H1 (cell line): ENCODE measurements at regions not wholly inside any gene's neighbourhood (a gene's known extent, or its start where the extent isn't known, plus 50 kb on each side); places are given as distances from the start of the nearest gene placed in this dataset.

Experiments
- CTCF ChIA-PET: fragments of 300-600 bp; sonication (Branson Sonifier 250); formaldehyde crosslinking; loops from one replicate; lab custom pipeline; 2021; ENCODE audit not compliant: partially characterized antibody; lab: Charles Lee
- POLR2A ChIA-PET: fragments of 300-600 bp; sonication (Branson Sonifier 250); formaldehyde crosslinking; loops from one replicate; lab custom pipeline; 2021; ENCODE audit warnings: inconsistent platforms; ENCODE audit not compliant: partially characterized antibody; lab: Charles Lee
- DNase-seq, 2 experiments: peaks; one replicate each; pipeline versions ENCODE4 v3.0.0 to v3.0.0-alpha.2; 2010 to 2022; ENCODE audit warnings: low spot score in 2 of 2, low read depth in 1 of 2, mixed read lengths in 1 of 2
- FAIRE-seq: peaks from 2 replicates; lab custom pipeline; 2011; peaks lifted over from hg19 to GRCh38; lab: Jason Lieb, UNC
- H2AFZ ChIP-seq: 2 replicates; pipeline ENCODE4 v1.8.1; 2012; ENCODE audit warnings: low read length, inconsistent platforms
- H2AK5ac ChIP-seq: 2 replicates; pipeline ENCODE4 v1.6.1; 2013; ENCODE audit warnings: low read depth, low read length
- H2BK120ac ChIP-seq: replicated peaks from 2 replicates; pipeline ENCODE3; 2013; ENCODE audit warnings: low read depth, low read length, inconsistent platforms
- H2BK12ac ChIP-seq: 2 replicates; pipeline ENCODE4 v1.6.1; 2013; ENCODE audit warnings: low read depth, low read length
- H2BK15ac ChIP-seq: 2 replicates; pipeline ENCODE4 v1.6.1; 2013; ENCODE audit warnings: low read length
- H2BK20ac ChIP-seq: 2 replicates; pipeline ENCODE4 v1.6.1; 2013; ENCODE audit warnings: low read length
- H2BK5ac ChIP-seq: 2 replicates; pipeline ENCODE4 v1.6.1; 2013; ENCODE audit warnings: low read depth, low read length
- H3K14ac ChIP-seq: 2 replicates; pipeline ENCODE4 v1.6.1; 2013; ENCODE audit warnings: inconsistent platforms; ENCODE audit not compliant: insufficient read length
- H3K18ac ChIP-seq: 2 replicates; pipeline ENCODE4 v1.6.1; 2013; ENCODE audit warnings: low read length; ENCODE audit errors: extremely low read depth
- H3K23ac ChIP-seq: 2 replicates; pipeline ENCODE4 v1.6.1; 2013; ENCODE audit warnings: inconsistent platforms; ENCODE audit not compliant: insufficient read length
- H3K23me2 ChIP-seq: 2 replicates; pipeline ENCODE4 v1.6.1; 2013; ENCODE audit warnings: low read depth, low read length
- H3K27ac ChIP-seq: 2 replicates; pipeline ENCODE4 v1.6.1; 2011; ENCODE audit warnings: low read depth, low read length, inconsistent platforms
- H3K27me3 ChIP-seq, 4 experiments: replicated peaks in 1 of 4; 1 replicate in 1 of 4; 2 replicates in 3 of 4; pipeline versions ENCODE4 v1.6.1 to v1.8.1; 2011 to 2013; ENCODE audit warnings: low read length in 3 of 4, mild to moderate bottlenecking in 3 of 4, inconsistent platforms in 2 of 4, mixed read lengths in 2 of 4, moderate library complexity in 1 of 4; ENCODE audit not compliant: control insufficient read depth in 3 of 4, insufficient read depth in 3 of 4; ENCODE audit errors: extremely low read depth in 1 of 4
- H3K36me3 ChIP-seq, 4 experiments: 2 replicates each; pipeline versions ENCODE4 v1.6.1 to v1.8.1; 2011 to 2013; ENCODE audit warnings: mild to moderate bottlenecking in 4 of 4, low read length in 3 of 4, moderate library complexity in 2 of 4, control low read depth in 1 of 4, inconsistent platforms in 1 of 4; ENCODE audit not compliant: insufficient read depth in 4 of 4, control insufficient read depth in 2 of 4
- H3K4ac ChIP-seq: replicated peaks from 2 replicates; pipeline ENCODE3; 2013; ENCODE audit warnings: low read length, low read depth, mixed read lengths, inconsistent platforms; ENCODE audit not compliant: insufficient read length
- H3K4me1 ChIP-seq, 4 experiments: replicated peaks in 1 of 4; 1 replicate in 1 of 4; 2 replicates in 3 of 4; pipeline versions ENCODE4 v1.6.1 to v1.8.1; 2011 to 2013; ENCODE audit warnings: low read length in 3 of 4, inconsistent platforms in 2 of 4, mixed read lengths in 1 of 4; ENCODE audit not compliant: insufficient read depth in 4 of 4, control insufficient read depth in 3 of 4
- H3K4me2 ChIP-seq, 2 experiments: 2 replicates each; pipeline versions ENCODE4 v1.6.1 to v1.8.1; 2011 to 2013; ENCODE audit warnings: low read depth in 2 of 2, low read length in 2 of 2, control low read depth in 1 of 2, inconsistent platforms in 1 of 2, mild to moderate bottlenecking in 1 of 2; ENCODE audit not compliant: insufficient read depth in 1 of 2
- H3K4me3 ChIP-seq, 4 experiments: fragments of 200-600, 300-600 bp in 1 of 4; sonication (generic), shearing (Covaris generic), sonication (Bioruptor Twin) in 1 of 4; 2 replicates each; pipeline versions ENCODE4 v1.5.1 to v1.8.1; 2011 to 2016; ENCODE audit warnings: low read length in 4 of 4, low read depth in 3 of 4, control low read depth in 2 of 4, inconsistent platforms in 2 of 4, mild to moderate bottlenecking in 2 of 4, mixed read lengths in 1 of 4, moderate library complexity in 1 of 4; ENCODE audit not compliant: insufficient read depth in 2 of 4; ENCODE audit errors: extremely low read depth in 1 of 4
- H3K56ac ChIP-seq: replicated peaks from 2 replicates; pipeline ENCODE3; 2013; ENCODE audit warnings: low read depth, mild to moderate bottlenecking, mixed read lengths, low read length, inconsistent platforms; ENCODE audit not compliant: insufficient read length
- H3K79me1 ChIP-seq: 2 replicates; pipeline ENCODE4 v1.6.1; 2013; ENCODE audit warnings: low read depth, low read length, control low read depth
- H3K79me2 ChIP-seq, 2 experiments: 2 replicates each; pipeline versions ENCODE4 v1.6.1 to v1.8.1; 2012 to 2013; ENCODE audit warnings: low read length in 2 of 2, mild to moderate bottlenecking in 2 of 2, inconsistent platforms in 1 of 2; ENCODE audit not compliant: insufficient read depth in 2 of 2, control insufficient read depth in 1 of 2
- H3K9ac ChIP-seq, 4 experiments: replicated peaks in 1 of 4; 1 replicate in 1 of 4; 2 replicates in 3 of 4; pipeline versions ENCODE4 v1.6.1 to v1.8.1; 2011 to 2013; ENCODE audit warnings: low read depth in 3 of 4, low read length in 3 of 4, control low read depth in 2 of 4, mild to moderate bottlenecking in 2 of 4, moderate library complexity in 2 of 4, inconsistent platforms in 1 of 4; ENCODE audit errors: extremely low read depth in 1 of 4
- H3K9me3 ChIP-seq, 2 experiments: 2 replicates each; pipeline versions ENCODE4 v1.6.1 to v1.8.1; 2012 to 2013; ENCODE audit warnings: mild to moderate bottlenecking in 2 of 2, moderate library complexity in 2 of 2, control low read depth in 1 of 2, inconsistent platforms in 1 of 2, low read depth in 1 of 2, low read length in 1 of 2, mixed read lengths in 1 of 2; ENCODE audit not compliant: insufficient read depth in 2 of 2
- H4K20me1 ChIP-seq, 2 experiments: replicated peaks in 1 of 2; 2 replicates each; pipeline versions ENCODE3 to v1.8.1; 2011 to 2013; ENCODE audit warnings: inconsistent platforms in 2 of 2, low read length in 2 of 2, mild to moderate bottlenecking in 1 of 2; ENCODE audit not compliant: insufficient read depth in 2 of 2, control insufficient read depth in 1 of 2
- H4K5ac ChIP-seq: 2 replicates; pipeline ENCODE4 v1.6.1; 2013; ENCODE audit warnings: low read length, low read depth, mixed read lengths, inconsistent platforms; ENCODE audit not compliant: insufficient read length
- H4K8ac ChIP-seq: 2 replicates; pipeline ENCODE4 v1.8.0; 2013; ENCODE audit warnings: mild to moderate bottlenecking, moderate library complexity, low read length, inconsistent platforms; ENCODE audit not compliant: insufficient read depth; ENCODE audit errors: extremely low read depth
- H4K91ac ChIP-seq: replicated peaks from 2 replicates; pipeline ENCODE3; 2013; ENCODE audit warnings: low read length, mixed read lengths, inconsistent platforms; ENCODE audit not compliant: insufficient read length
- BACH1 ChIP-seq: IDR thresholded peaks from 2 replicates; pipeline ENCODE4 v1.6.1; 2012; ENCODE audit warnings: low read length, improper control_type of control experiment
- BRCA1 ChIP-seq: IDR thresholded peaks from 2 replicates; pipeline ENCODE4 v1.6.1; 2012; ENCODE audit warnings: low read depth, low read length, improper control_type of control experiment
- FOSL1 ChIP-seq: IDR thresholded peaks from 2 replicates; pipeline ENCODE4 v1.6.1; 2011; ENCODE audit warnings: mild to moderate bottlenecking, low read depth, low read length, moderate library complexity; ENCODE audit not compliant: insufficient read depth
- GTF2F1 ChIP-seq: IDR thresholded peaks from 2 replicates; pipeline ENCODE4 v1.6.1; 2012; ENCODE audit warnings: low read depth, low read length, improper control_type of control experiment, borderline replicate concordance
- JUN ChIP-seq: IDR thresholded peaks from 2 replicates; pipeline ENCODE4 v1.6.1; 2011; ENCODE audit warnings: low read depth, mild to moderate bottlenecking, improper control_type of control experiment, low read length
- MAFK ChIP-seq: IDR thresholded peaks from 2 replicates; pipeline ENCODE4 v1.6.1; 2012; ENCODE audit warnings: low read depth, mild to moderate bottlenecking, improper control_type of control experiment, low read length
- POLR2A ChIP-seq, 2 experiments: IDR thresholded peaks; 1 replicate in 1 of 2; 2 replicates in 1 of 2; pipeline ENCODE4 v1.6.1; 2011; ENCODE audit warnings: low read depth in 2 of 2, low read length in 2 of 2, mild to moderate bottlenecking in 2 of 2; ENCODE audit errors: control extremely low read depth in 1 of 2
- SAP30 ChIP-seq: fragments of 300-600 bp; sonication (generic); IDR thresholded peaks from 2 replicates; pipeline ENCODE4 v1.7.1; 2012; ENCODE audit warnings: low read length, moderate library complexity, mild to moderate bottlenecking, inconsistent platforms; ENCODE audit not compliant: insufficient read depth, insufficient replicate concordance
- SP2 ChIP-seq: IDR thresholded peaks from 2 replicates; pipeline ENCODE4 v1.6.1; 2012; ENCODE audit warnings: mild to moderate bottlenecking, low read length, inconsistent platforms
- SRF ChIP-seq: IDR thresholded peaks from 2 replicates; pipeline ENCODE4 v1.6.1; 2011; ENCODE audit warnings: mild to moderate bottlenecking, low read depth, low read length, moderate library complexity
- TAF7 ChIP-seq: optimal IDR thresholded peaks from 2 replicates; pipeline ENCODE3; 2011; ENCODE audit warnings: low read depth, mild to moderate bottlenecking, inconsistent platforms, low read length, moderate library complexity, borderline replicate concordance
- YY1 ChIP-seq: IDR thresholded peaks from 2 replicates; pipeline ENCODE4 v1.6.1; 2011; ENCODE audit warnings: low read depth, mild to moderate bottlenecking, low read length
- WGBS, 2 experiments: shearing (Covaris generic) in 1 of 2; methylation state at CpG; one replicate each; pipeline versions ENCODE4 v1.1.6 to v1.1.7; 2013 to 2015; ENCODE audit warnings: low lambda C conversion rate in 2 of 2, mixed read lengths in 2 of 2, inconsistent platforms in 1 of 2, low coverage in 1 of 2, missing lambda C conversion rate in 1 of 2; ENCODE audit not compliant: insufficient replicate concordance in 2 of 2, insufficient coverage in 1 of 2, insufficient read length in 1 of 2; ENCODE audit errors: extremely low coverage in 1 of 2, missing lambda C conversion rate in 1 of 2; 5-methylcytosine and 5-hydroxymethylcytosine counted together
- TF ChIP-seq, protein P1 (sequence below), 3 experiments: IDR thresholded peaks; 1 replicate in 2 of 3; 2 replicates in 1 of 3; pipeline versions ENCODE4 v1.5.1 to v1.6.1; 2011; ENCODE audit warnings: low read length in 3 of 3, mild to moderate bottlenecking in 3 of 3, inconsistent platforms in 2 of 3, low read depth in 1 of 3, moderate library complexity in 1 of 3; ENCODE audit not compliant: insufficient read depth in 1 of 3; ENCODE audit errors: control extremely low read depth in 1 of 3

DNA sequence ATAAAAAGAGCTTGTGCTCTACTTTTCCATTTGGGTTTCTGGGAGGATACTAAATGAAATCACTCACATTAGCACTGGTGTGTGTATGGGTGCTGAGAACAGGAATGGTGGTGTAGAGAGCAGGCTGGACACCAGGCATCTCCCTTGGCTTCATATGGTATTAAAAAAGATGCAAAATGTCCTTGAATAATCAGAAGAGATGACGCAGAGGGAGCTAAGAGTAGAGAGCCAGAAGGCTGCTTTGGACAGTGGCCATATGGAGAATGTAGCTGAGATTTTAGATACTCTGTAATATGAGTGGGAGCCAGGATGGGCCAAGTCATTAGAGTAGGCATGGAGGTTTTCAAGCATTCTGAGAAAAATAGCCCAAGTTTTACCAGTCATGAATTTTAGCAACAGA is 112.3 kb upstream of the ZRANB2 start:
- WGBS, 2 experiments: 100% methylated on average over 1 of the region's 1 CpG; no CpG with 5 or more reads in 1 of the 2 experiments
- H3K23me2 ChIP-seq: no peaks in the 10 kb centered on the region

More for the DNA sequence above, 112.3 kb upstream of the ZRANB2 start:
- H4K91ac ChIP-seq: no peak overlapping the region
- no peak overlapping the region for H3K4me2 ChIP-seq
- H3K14ac ChIP-seq: no peak overlapping the region
- H2BK20ac ChIP-seq: no peak overlapping the region
- FAIRE-seq (no peak), DNase-seq (no peak)
- no peaks in the 10 kb centered on the region for H3K4me1 ChIP-seq
- no peak overlapping the region for H3K4me3 ChIP-seq
- ChIA-PET CTCF (interaction anchor here (1.0 kb wide), 1 partner anchor 164 kb away, joined by 4 read pairs; no protein-coding TSS in a partner anchor), POLR2A (no interaction called here)
- no peak overlapping the region for H3K4ac ChIP-seq
- H2BK15ac ChIP-seq: no peak overlapping the region
- no peak overlapping the region for H4K5ac ChIP-seq
- H3K79me2 ChIP-seq: no peaks in the 10 kb centered on the region
- H3K23ac ChIP-seq: no peak overlapping the region
- no peak overlapping the region for H3K9ac ChIP-seq
- no peak for TF ChIP-seq GTF2F1
- TF ChIP-seq POLR2A (IDR thresholded peaks at IDR 0.05; ENCODE audit: control extremely low read depth in 1 of 2, low read depth in 2 of 2, low read length in 2 of 2): no peak
- no peak for TF ChIP-seq BRCA1
- no peak for TF ChIP-seq SP2
- TF ChIP-seq BACH1: no peak
- TF ChIP-seq, protein P1, sequence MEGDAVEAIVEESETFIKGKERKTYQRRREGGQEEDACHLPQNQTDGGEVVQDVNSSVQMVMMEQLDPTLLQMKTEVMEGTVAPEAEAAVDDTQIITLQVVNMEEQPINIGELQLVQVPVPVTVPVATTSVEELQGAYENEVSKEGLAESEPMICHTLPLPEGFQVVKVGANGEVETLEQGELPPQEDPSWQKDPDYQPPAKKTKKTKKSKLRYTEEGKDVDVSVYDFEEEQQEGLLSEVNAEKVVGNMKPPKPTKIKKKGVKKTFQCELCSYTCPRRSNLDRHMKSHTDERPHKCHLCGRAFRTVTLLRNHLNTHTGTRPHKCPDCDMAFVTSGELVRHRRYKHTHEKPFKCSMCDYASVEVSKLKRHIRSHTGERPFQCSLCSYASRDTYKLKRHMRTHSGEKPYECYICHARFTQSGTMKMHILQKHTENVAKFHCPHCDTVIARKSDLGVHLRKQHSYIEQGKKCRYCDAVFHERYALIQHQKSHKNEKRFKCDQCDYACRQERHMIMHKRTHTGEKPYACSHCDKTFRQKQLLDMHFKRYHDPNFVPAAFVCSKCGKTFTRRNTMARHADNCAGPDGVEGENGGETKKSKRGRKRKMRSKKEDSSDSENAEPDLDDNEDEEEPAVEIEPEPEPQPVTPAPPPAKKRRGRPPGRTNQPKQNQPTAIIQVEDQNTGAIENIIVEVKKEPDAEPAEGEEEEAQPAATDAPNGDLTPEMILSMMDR (IDR thresholded peaks at IDR 0.05; ENCODE audit: control extremely low read depth in 1 of 3, insufficient read depth in 1 of 3, low read depth in 1 of 3, low read length in 3 of 3): no peak
- no peak for TF ChIP-seq MAFK
- no peak for TF ChIP-seq FOSL1
- TF ChIP-seq SRF: no peak
- no peak for TF ChIP-seq SAP30
- no peak for TF ChIP-seq TAF7
- TF ChIP-seq YY1: no peak
- TF ChIP-seq JUN: no peak
- no peaks in the 10 kb centered on the region for H3K36me3 ChIP-seq
- no peak overlapping the region for H2BK120ac ChIP-seq
- H3K56ac ChIP-seq: no peak overlapping the region
- no peaks in the 10 kb centered on the region for H3K79me1 ChIP-seq
- no peaks in the 10 kb centered on the region for H3K9me3 ChIP-seq
- no peak overlapping the region for H2BK5ac ChIP-seq
- H2AK5ac ChIP-seq: no peak overlapping the region
- no peak overlapping the region for H2BK12ac ChIP-seq
- H2AFZ ChIP-seq: no peak overlapping the region
- no peak overlapping the region for H3K18ac ChIP-seq
- no peaks in the 10 kb centered on the region for H3K27me3 ChIP-seq
- H3K27ac ChIP-seq: no peak overlapping the region
- H4K20me1 ChIP-seq: no peaks in the 10 kb centered on the region
- no peak overlapping the region for H4K8ac ChIP-seq
